Endothelial cell of umbilical vein (primary cell): ENCODE measurements at regions not wholly inside any gene's neighbourhood (a gene's known extent, or its start where the extent isn't known, plus 50 kb on each side); places are given as distances from the start of the nearest gene placed in this dataset.

Experiments
- BruUV-seq: library from RNA; stranded (reverse); fragments of 400-500 nt; replicated peaks from 2 replicates; lab custom pipeline; 2021; lab: Mats Ljungman, UMichigan
- CTCF ChIA-PET: fragments of 300-600, 350-600 bp; sonication (Branson Sonifier 250); formaldehyde crosslinking; loops from one replicate; lab custom pipeline; 2021; ENCODE audit warnings: antibody characterized with exemption, inconsistent platforms; lab: Charles Lee
- POLR2A ChIA-PET: fragments of 300-600, 350-600 bp; sonication (Branson Sonifier 250); formaldehyde crosslinking; loops from one replicate; lab custom pipeline; 2021; ENCODE audit warnings: antibody characterized with exemption, inconsistent platforms; lab: Charles Lee
- DNase-seq: peaks from one replicate; pipeline ENCODE4 v3.0.0-alpha.2; 2011; ENCODE audit warnings: low read depth, low spot score
- FAIRE-seq: peaks from 2 replicates; lab custom pipeline; 2011; peaks lifted over from hg19 to GRCh38; lab: Jason Lieb, UNC
- H2AFZ ChIP-seq: 2 replicates; pipeline ENCODE4 v1.6.0; 2012; ENCODE audit warnings: low read depth, low read length, control low read depth, inconsistent platforms
- H3K27ac ChIP-seq: 2 replicates; pipeline ENCODE4 v1.5.1; 2011; ENCODE audit warnings: low read depth, mild to moderate bottlenecking, control low read depth, low read length, moderate library complexity; ENCODE audit not compliant: insufficient read depth
- H3K27me3 ChIP-seq, 2 experiments: 2 replicates each; pipeline versions ENCODE4 v1.6.0 to v1.6.1; 2011; ENCODE audit warnings: low read length in 2 of 2, mixed read lengths in 1 of 2; ENCODE audit not compliant: control insufficient read depth in 2 of 2, insufficient read depth in 2 of 2
- H3K36me3 ChIP-seq, 2 experiments: 2 replicates in 1 of 2; 3 replicates in 1 of 2; pipeline ENCODE4 v1.5.1; 2011; ENCODE audit warnings: low read length in 2 of 2, mild to moderate bottlenecking in 1 of 2, moderate library complexity in 1 of 2; ENCODE audit not compliant: control insufficient read depth in 2 of 2, insufficient read depth in 2 of 2; ENCODE audit errors: extremely low read depth in 1 of 2
- H3K4me1 ChIP-seq: 3 replicates; pipeline ENCODE4 v1.5.1; 2011; ENCODE audit warnings: mild to moderate bottlenecking, low read length; ENCODE audit not compliant: control insufficient read depth, insufficient read depth; ENCODE audit errors: extremely low read depth
- H3K4me2 ChIP-seq: 2 replicates; pipeline ENCODE4 v1.6.1; 2011; ENCODE audit warnings: low read length, control low read depth, mixed read lengths; ENCODE audit not compliant: insufficient read depth
- H3K4me3 ChIP-seq, 3 experiments: fragments of 200-600 bp in 1 of 3; sonication (generic), shearing (Covaris generic) in 1 of 3; replicated peaks in 1 of 3; 2 replicates each; pipeline ENCODE4 v1.5.1; 2011 to 2016; ENCODE audit warnings: control low read depth in 3 of 3, low read length in 3 of 3, mild to moderate bottlenecking in 2 of 3, inconsistent platforms in 1 of 3, low read depth in 1 of 3, moderate library complexity in 1 of 3; ENCODE audit not compliant: insufficient read depth in 1 of 3
- H3K79me2 ChIP-seq: 2 replicates; pipeline ENCODE4 v1.6.0; 2012; ENCODE audit warnings: low read length, inconsistent platforms; ENCODE audit not compliant: control insufficient read depth, insufficient read depth
- H3K9ac ChIP-seq: replicated peaks from 2 replicates; pipeline ENCODE3; 2011; ENCODE audit warnings: low read length, control low read depth; ENCODE audit not compliant: insufficient read depth; ENCODE audit errors: extremely low read depth
- H3K9me1 ChIP-seq: replicated peaks from 3 replicates; pipeline ENCODE4 v1.6.0; 2011; ENCODE audit warnings: mild to moderate bottlenecking, low read length; ENCODE audit not compliant: control insufficient read depth, insufficient read depth; ENCODE audit errors: extremely low read depth
- H3K9me3 ChIP-seq: replicated peaks from 2 replicates; pipeline ENCODE4 v1.5.1; 2012; ENCODE audit warnings: low read length, inconsistent platforms; ENCODE audit not compliant: control insufficient read depth, insufficient read depth
- H4K20me1 ChIP-seq: replicated peaks from 2 replicates; pipeline ENCODE3; 2011; ENCODE audit warnings: mild to moderate bottlenecking, low read length; ENCODE audit not compliant: control insufficient read depth, insufficient read depth; ENCODE audit errors: extremely low read depth
- EZH2 ChIP-seq: IDR thresholded peaks from 2 replicates; pipeline ENCODE4 v1.6.1; 2012; ENCODE audit warnings: borderline replicate concordance, low read depth, mild to moderate bottlenecking, moderate library complexity, low read length, inconsistent platforms; ENCODE audit not compliant: severe bottlenecking
- FOS ChIP-seq: IDR thresholded peaks from 2 replicates; pipeline ENCODE4 v1.6.1; 2011; ENCODE audit warnings: mild to moderate bottlenecking, low read length, moderate library complexity, borderline replicate concordance; ENCODE audit not compliant: insufficient read depth
- GATA2 ChIP-seq: IDR thresholded peaks from 2 replicates; pipeline ENCODE4 v1.7.0; 2011; ENCODE audit warnings: low read depth, mild to moderate bottlenecking, moderate library complexity, mixed read lengths, low read length; ENCODE audit not compliant: insufficient read length, insufficient read depth
- JUN ChIP-seq: IDR thresholded peaks from 2 replicates; pipeline ENCODE4 v1.6.1; 2011; ENCODE audit warnings: borderline replicate concordance, low read depth; ENCODE audit not compliant: insufficient read length, insufficient read depth
- MAX ChIP-seq: IDR thresholded peaks from 2 replicates; pipeline ENCODE4 v1.6.1; 2011; ENCODE audit not compliant: insufficient read depth, insufficient read length
- MYC ChIP-seq: IDR thresholded peaks from one replicate; pipeline ENCODE4 v1.6.1; 2011; ENCODE audit warnings: mild to moderate bottlenecking, low read depth, low read length
- POLR2A ChIP-seq: IDR thresholded peaks from 2 replicates; pipeline ENCODE4 v1.6.1; 2012; ENCODE audit warnings: low read depth, mild to moderate bottlenecking, control low read depth, low read length
- POLR2AphosphoS5 ChIP-seq: IDR thresholded peaks from 2 replicates; pipeline ENCODE4 v1.6.1; 2012; ENCODE audit warnings: low read depth, mild to moderate bottlenecking, control low read depth, low read length, moderate library complexity; ENCODE audit not compliant: insufficient read depth
- dilution Hi-C: fragments of 300-500 bp; cut with MboI; formaldehyde crosslinking; loops from one replicate; pipeline ENCODE4 v1.15.0; 2019; ENCODE audit warnings: low sequenced_read_pairs; ENCODE audit not compliant: extremely low pct_ligation_motif_present
- intact Hi-C: fragments of 100-400 bp; cut with micrococcal nuclease; formaldehyde crosslinking; loops from one replicate; pipeline ENCODE4 v1.10.0; 2022
- TF ChIP-seq, protein P1 (sequence below), 2 donors: IDR thresholded peaks; 1 replicate in 1 of 2; 2 replicates in 1 of 2; pipeline ENCODE4 v1.5.1; 2011; ENCODE audit warnings: low read length in 2 of 2, mild to moderate bottlenecking in 2 of 2, moderate library complexity in 2 of 2, control low read depth in 1 of 2, inconsistent platforms in 1 of 2, low read depth in 1 of 2; ENCODE audit not compliant: insufficient read depth in 1 of 2; ENCODE audit errors: extremely low read depth in 1 of 2

GRCh38 chr5:77863181-77863580 is 87.0 kb upstream of the TBCA start:
- H3K27me3 ChIP-seq = peaks cover 21 to 27% of the 10 kb centered on the region in 2 experiments
- H3K4me1 ChIP-seq = no peaks in the 10 kb centered on the region
- no peak for DNase-seq
- H3K9ac ChIP-seq = no peak overlapping the region
- POLR2A ChIA-PET = no interaction called here
- H3K4me3 ChIP-seq = no peak overlapping the region
- intact Hi-C loops = no loop called here
- no peak overlapping the region for H2AFZ ChIP-seq
- TF ChIP-seq JUN (no peak), GATA2 (no peak), MYC (no peak), FOS (no peak), POLR2AphosphoS5 (no peak), EZH2 (no peak), POLR2A (no peak), MAX (no peak)
- TF ChIP-seq, protein P1, sequence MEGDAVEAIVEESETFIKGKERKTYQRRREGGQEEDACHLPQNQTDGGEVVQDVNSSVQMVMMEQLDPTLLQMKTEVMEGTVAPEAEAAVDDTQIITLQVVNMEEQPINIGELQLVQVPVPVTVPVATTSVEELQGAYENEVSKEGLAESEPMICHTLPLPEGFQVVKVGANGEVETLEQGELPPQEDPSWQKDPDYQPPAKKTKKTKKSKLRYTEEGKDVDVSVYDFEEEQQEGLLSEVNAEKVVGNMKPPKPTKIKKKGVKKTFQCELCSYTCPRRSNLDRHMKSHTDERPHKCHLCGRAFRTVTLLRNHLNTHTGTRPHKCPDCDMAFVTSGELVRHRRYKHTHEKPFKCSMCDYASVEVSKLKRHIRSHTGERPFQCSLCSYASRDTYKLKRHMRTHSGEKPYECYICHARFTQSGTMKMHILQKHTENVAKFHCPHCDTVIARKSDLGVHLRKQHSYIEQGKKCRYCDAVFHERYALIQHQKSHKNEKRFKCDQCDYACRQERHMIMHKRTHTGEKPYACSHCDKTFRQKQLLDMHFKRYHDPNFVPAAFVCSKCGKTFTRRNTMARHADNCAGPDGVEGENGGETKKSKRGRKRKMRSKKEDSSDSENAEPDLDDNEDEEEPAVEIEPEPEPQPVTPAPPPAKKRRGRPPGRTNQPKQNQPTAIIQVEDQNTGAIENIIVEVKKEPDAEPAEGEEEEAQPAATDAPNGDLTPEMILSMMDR (IDR thresholded peaks at IDR 0.05; ENCODE audit: extremely low read depth in 1 of 2, insufficient read depth in 1 of 2, low read depth in 1 of 2, low read length in 2 of 2) = no peak
- no peaks in the 10 kb centered on the region for H3K36me3 ChIP-seq
- dilution Hi-C loops = no loop called here
- CTCF ChIA-PET = interaction anchor here (1.3 to 1.5 kb wide), 3 partner anchors 10 to 302 kb away, joined by 3 to 4 read pairs (median 4); no protein-coding TSS in a partner anchor
- H4K20me1 ChIP-seq = no peaks in the 10 kb centered on the region
- no peak overlapping the region for H3K4me2 ChIP-seq
- H3K27ac ChIP-seq = no peak overlapping the region
- H3K9me3 ChIP-seq = no peaks in the 10 kb centered on the region
- no TSS peak for BruUV-seq
- H3K9me1 ChIP-seq = no peaks in the 10 kb centered on the region
- no peaks in the 10 kb centered on the region for H3K79me2 ChIP-seq
- no peak for FAIRE-seq
